ENCODE measurements at regions not wholly inside any gene's neighbourhood (a gene's known extent, or its start where the extent isn't known, plus 50 kb on each side); places are given as distances from the start of the nearest gene placed in this dataset.

DNA sequence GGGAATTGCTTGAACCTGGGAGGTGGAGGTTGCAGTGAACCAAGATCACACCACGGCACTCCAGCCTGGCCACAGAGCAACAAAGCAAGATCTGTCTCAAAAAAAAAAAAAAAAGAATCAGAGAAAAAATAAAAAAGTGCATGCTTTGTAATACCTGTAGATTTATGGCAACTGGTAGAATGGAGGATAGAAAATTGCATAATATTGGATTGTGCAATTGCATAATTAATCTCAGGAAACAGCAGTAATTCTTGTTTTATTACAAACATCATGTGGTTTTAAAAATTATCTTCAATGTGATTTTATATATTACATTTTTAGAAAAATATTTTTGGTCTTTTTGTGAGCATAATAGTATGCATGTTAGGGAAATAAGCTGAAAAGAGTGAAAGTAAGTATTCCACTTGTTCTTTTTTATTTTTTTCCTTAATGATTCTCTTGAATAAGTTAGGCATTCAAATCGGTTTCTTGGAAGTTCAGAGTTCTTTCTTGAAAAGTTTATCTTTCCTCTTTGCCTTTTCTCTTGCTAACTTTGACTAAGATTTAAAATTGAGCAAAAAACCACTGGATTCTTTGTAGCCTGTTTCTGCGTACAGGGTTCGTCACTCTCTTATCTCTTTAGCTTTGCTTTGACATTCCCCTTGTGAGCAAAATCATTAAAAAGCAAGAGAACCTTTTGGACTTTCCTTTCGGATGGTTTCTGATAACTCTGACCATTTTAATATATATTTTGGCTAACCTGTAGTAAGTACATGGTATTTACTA lies 127.5 kb upstream of the ADAMTS5 start:
- FAIRE-seq (no peak), DNase-seq (ENCODE audit: low read depth) (no peak)
- Histone ChIP-seq H3K4me3 (ENCODE audit: low read depth, low read length) (no peak overlapping the region), H3K27me3 (ENCODE audit: control insufficient read depth, insufficient read depth, low read length) (no peaks in the 10 kb centered on the region), H3K36me3 (ENCODE audit: control insufficient read depth, insufficient read depth, low read length) (no peaks in the 10 kb centered on the region)
- TF ChIP-seq, protein P1, sequence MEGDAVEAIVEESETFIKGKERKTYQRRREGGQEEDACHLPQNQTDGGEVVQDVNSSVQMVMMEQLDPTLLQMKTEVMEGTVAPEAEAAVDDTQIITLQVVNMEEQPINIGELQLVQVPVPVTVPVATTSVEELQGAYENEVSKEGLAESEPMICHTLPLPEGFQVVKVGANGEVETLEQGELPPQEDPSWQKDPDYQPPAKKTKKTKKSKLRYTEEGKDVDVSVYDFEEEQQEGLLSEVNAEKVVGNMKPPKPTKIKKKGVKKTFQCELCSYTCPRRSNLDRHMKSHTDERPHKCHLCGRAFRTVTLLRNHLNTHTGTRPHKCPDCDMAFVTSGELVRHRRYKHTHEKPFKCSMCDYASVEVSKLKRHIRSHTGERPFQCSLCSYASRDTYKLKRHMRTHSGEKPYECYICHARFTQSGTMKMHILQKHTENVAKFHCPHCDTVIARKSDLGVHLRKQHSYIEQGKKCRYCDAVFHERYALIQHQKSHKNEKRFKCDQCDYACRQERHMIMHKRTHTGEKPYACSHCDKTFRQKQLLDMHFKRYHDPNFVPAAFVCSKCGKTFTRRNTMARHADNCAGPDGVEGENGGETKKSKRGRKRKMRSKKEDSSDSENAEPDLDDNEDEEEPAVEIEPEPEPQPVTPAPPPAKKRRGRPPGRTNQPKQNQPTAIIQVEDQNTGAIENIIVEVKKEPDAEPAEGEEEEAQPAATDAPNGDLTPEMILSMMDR (IDR thresholded peaks at IDR 0.05; ENCODE audit: insufficient read depth, low read length, severe bottlenecking), result no peak

DNA sequence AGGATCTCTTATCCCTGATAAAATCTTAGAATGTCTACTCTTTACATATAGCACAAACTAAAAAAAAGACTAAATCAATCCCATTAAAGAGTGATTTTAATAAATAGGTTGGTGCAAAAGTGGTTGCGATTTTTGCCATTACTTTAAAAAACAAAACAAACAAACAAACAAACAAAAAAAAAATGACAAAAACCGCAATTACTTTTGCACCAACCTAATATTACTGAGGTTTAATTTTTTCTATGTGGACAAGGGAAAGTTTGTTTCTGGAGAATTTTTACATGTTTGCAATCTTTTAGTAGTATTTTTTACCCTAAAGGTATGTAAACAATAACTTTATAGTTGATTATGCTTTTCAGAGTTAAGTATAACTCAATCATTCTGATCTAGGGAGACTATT lies 119.7 kb upstream of the ADAMTS5 start:
- DNase-seq (ENCODE audit: low read depth), result no peak
- Histone ChIP-seq H3K27me3 (ENCODE audit: control insufficient read depth, insufficient read depth, low read length) (no peaks in the 10 kb centered on the region), H3K36me3 (ENCODE audit: control insufficient read depth, insufficient read depth, low read length) (no peaks in the 10 kb centered on the region), H3K4me3 (ENCODE audit: low read depth, low read length) (no peak overlapping the region)
- no peak for FAIRE-seq
- TF ChIP-seq, protein P1 (IDR thresholded peaks at IDR 0.05; ENCODE audit: insufficient read depth, low read length, severe bottlenecking), result no peak

- Histone ChIP-seq H3K27me3 (ENCODE audit: control insufficient read depth, insufficient read depth, low read length) (no peaks in the 10 kb centered on the region), H3K4me3 (ENCODE audit: low read depth, low read length) (no peak overlapping the region), H3K36me3 (ENCODE audit: control insufficient read depth, insufficient read depth, low read length) (no peaks in the 10 kb centered on the region)
- TF ChIP-seq, protein P1 (IDR thresholded peaks at IDR 0.05; ENCODE audit: insufficient read depth, low read length, severe bottlenecking), result no peak
- FAIRE-seq (no peak), DNase-seq (ENCODE audit: low read depth) (no peak)
These were observed 119.3 kb upstream of the ADAMTS5 start for GRCh38 chr21:27086186-27086585.

GRCh38 chr21:27085387-27085786 lies 118.5 kb upstream of the ADAMTS5 start:
- TF ChIP-seq, protein P1 (IDR thresholded peaks at IDR 0.05; ENCODE audit: insufficient read depth, low read length, severe bottlenecking), result no peak
- DNase-seq (ENCODE audit: low read depth) (no peak), FAIRE-seq (no peak)
- H3K36me3 ChIP-seq (ENCODE audit: control insufficient read depth, insufficient read depth, low read length), result no peaks in the 10 kb centered on the region
- no peak overlapping the region for H3K4me3 ChIP-seq (ENCODE audit: low read depth, low read length)
- H3K27me3 ChIP-seq (ENCODE audit: control insufficient read depth, insufficient read depth, low read length), result no peaks in the 10 kb centered on the region

GRCh38 chr21:27083144-27083543 lies 116.3 kb upstream of the ADAMTS5 start:
- TF ChIP-seq, protein P1 (IDR thresholded peaks at IDR 0.05; ENCODE audit: insufficient read depth, low read length, severe bottlenecking), result no peak
- Histone ChIP-seq H3K36me3 (ENCODE audit: control insufficient read depth, insufficient read depth, low read length) (no peaks in the 10 kb centered on the region), H3K4me3 (ENCODE audit: low read depth, low read length) (no peak overlapping the region), H3K27me3 (ENCODE audit: control insufficient read depth, insufficient read depth, low read length) (no peaks in the 10 kb centered on the region)
- FAIRE-seq (no peak), DNase-seq (ENCODE audit: low read depth) (no peak)
